ENCODE measurements at regions not wholly inside any gene's neighbourhood (a gene's known extent, or its start where the extent isn't known, plus 50 kb on each side); places are given as distances from the start of the nearest gene placed in this dataset.

- H3K23ac ChIP-seq (ENCODE audit: low read length in 2 of 2), result no peak overlapping the region
- no peak overlapping the region for H3K14ac ChIP-seq (ENCODE audit: low read length in 2 of 2)
- H3K18ac ChIP-seq (ENCODE audit: low read depth in 1 of 2, low read length in 2 of 2), result no peak overlapping the region
- no peaks in the 10 kb centered on the region for H3K9me3 ChIP-seq (ENCODE audit: control insufficient read depth, low read length)
- no peaks in the 10 kb centered on the region for H3K27me3 ChIP-seq (ENCODE audit: control insufficient read depth in 1 of 2, insufficient read depth in 1 of 2, low read length in 2 of 2)
- 57% methylated on average over 1 of the region's 2 CpGs for WGBS
- H2BK15ac ChIP-seq (ENCODE audit: low read depth, poor library complexity, severe bottlenecking), result no peak overlapping the region
- H2BK12ac ChIP-seq (ENCODE audit: low read length in 2 of 2), result no peak overlapping the region
- H3K4me2 ChIP-seq (ENCODE audit: low read length, poor library complexity, severe bottlenecking), result no peak overlapping the region
- peak overlapping the region; percentile 39 for H2BK120ac ChIP-seq (ENCODE audit: low read depth, low read length)
- H2BK5ac ChIP-seq (ENCODE audit: low read depth, low read length, poor library complexity, severe bottlenecking), result no peak overlapping the region
- H2AFZ ChIP-seq (ENCODE audit: low read depth, low read length), result no peak overlapping the region
- H3K4me1 ChIP-seq (ENCODE audit: control insufficient read depth, insufficient read depth, low read depth, low read length), result peaks cover 1% of the 10 kb centered on the region
- H4K91ac ChIP-seq (ENCODE audit: low read length), result no peak overlapping the region
- H3K9ac ChIP-seq (ENCODE audit: low read length), result peak overlapping the region; percentile 84
- DNase-seq, result no peak
- peak overlapping the region in 1 of 2 experiments; percentile 2 for H3K4ac ChIP-seq (ENCODE audit: low read depth in 1 of 2, low read length in 2 of 2)
- H3K79me1 ChIP-seq (replicated peaks; ENCODE audit: low read length, poor library complexity, severe bottlenecking), result no peaks in the 10 kb centered on the region
- H3K27ac ChIP-seq (ENCODE audit: low read length, poor library complexity, severe bottlenecking), result peak overlapping the region; percentile 90
- H4K8ac ChIP-seq (ENCODE audit: low read length), result no peak overlapping the region
- no peak overlapping the region for H2AK5ac ChIP-seq (ENCODE audit: low read length, severe bottlenecking)
- H3K4me3 ChIP-seq (ENCODE audit: insufficient read depth in 1 of 2, low read depth in 1 of 2, low read length in 2 of 2), result peak overlapping the region in 1 of 2 experiments; percentile 68
- H3K36me3 ChIP-seq (ENCODE audit: control insufficient read depth in 1 of 2, insufficient read depth in 2 of 2, low read depth in 1 of 2, low read length in 2 of 2), result no peaks in the 10 kb centered on the region
Measured at GRCh38 chr1:173122344-173122935, 71.7 kb upstream of the TNFSF18 start.

GRCh38 chr1:173118404-173118803 lies 67.7 kb upstream of the TNFSF18 start:
- Histone ChIP-seq H3K9ac (ENCODE audit: low read length) (no peak overlapping the region), H2AFZ (ENCODE audit: low read depth, low read length) (no peak overlapping the region), H3K4ac (ENCODE audit: low read depth in 1 of 2, low read length in 2 of 2) (no peak overlapping the region), H2BK120ac (ENCODE audit: low read depth, low read length) (no peak overlapping the region), H3K14ac (ENCODE audit: low read length in 2 of 2) (no peak overlapping the region), H4K8ac (ENCODE audit: low read length) (no peak overlapping the region), H3K23ac (ENCODE audit: low read length in 2 of 2) (no peak overlapping the region), H3K36me3 (ENCODE audit: control insufficient read depth in 1 of 2, insufficient read depth in 2 of 2, low read depth in 1 of 2, low read length in 2 of 2) (no peaks in the 10 kb centered on the region), H2AK5ac (ENCODE audit: low read length, severe bottlenecking) (no peak overlapping the region), H3K18ac (ENCODE audit: low read depth in 1 of 2, low read length in 2 of 2) (peak overlapping the region in 1 of 2 experiments; percentile 50), H3K4me2 (ENCODE audit: low read length, poor library complexity, severe bottlenecking) (no peak overlapping the region), H3K4me1 (ENCODE audit: control insufficient read depth, insufficient read depth, low read depth, low read length) (peaks cover 1% of the 10 kb centered on the region), H2BK15ac (ENCODE audit: low read depth, poor library complexity, severe bottlenecking) (no peak overlapping the region), H3K27ac (ENCODE audit: low read length, poor library complexity, severe bottlenecking) (no peak overlapping the region), H3K79me1 (replicated peaks; ENCODE audit: low read length, poor library complexity, severe bottlenecking) (no peaks in the 10 kb centered on the region), H2BK12ac (ENCODE audit: low read length in 2 of 2) (peak overlapping the region; percentile 11 to 54), H3K4me3 (ENCODE audit: insufficient read depth in 1 of 2, low read depth in 1 of 2, low read length in 2 of 2) (no peak overlapping the region), H4K91ac (ENCODE audit: low read length) (no peak overlapping the region), H3K9me3 (ENCODE audit: control insufficient read depth, low read length) (no peaks in the 10 kb centered on the region), H2BK5ac (ENCODE audit: low read depth, low read length, poor library complexity, severe bottlenecking) (no peak overlapping the region), H3K27me3 (ENCODE audit: control insufficient read depth in 1 of 2, insufficient read depth in 1 of 2, low read length in 2 of 2) (no peaks in the 10 kb centered on the region)
- DNase-seq, result no peak
- WGBS, result 84% methylated on average over 2 of the region's 2 CpGs

- Histone ChIP-seq H3K9me3 (ENCODE audit: control insufficient read depth, low read length) (no peaks in the 10 kb centered on the region), H3K23ac (ENCODE audit: low read length in 2 of 2) (no peak overlapping the region)
Measured at GRCh38 chr1:173117761-173118160, 67.0 kb upstream of the TNFSF18 start.

GRCh38 chr1:173117108-173117633 lies 66.4 kb upstream of the TNFSF18 start:
- WGBS, result 100% methylated on average over 1 of the region's 1 CpG
- no peak overlapping the region for H2BK5ac ChIP-seq (ENCODE audit: low read depth, low read length, poor library complexity, severe bottlenecking)
- no peak overlapping the region for H3K14ac ChIP-seq (ENCODE audit: low read length in 2 of 2)
- no peaks in the 10 kb centered on the region for H3K27me3 ChIP-seq (ENCODE audit: control insufficient read depth in 1 of 2, insufficient read depth in 1 of 2, low read length in 2 of 2)
- H3K27ac ChIP-seq (ENCODE audit: low read length, poor library complexity, severe bottlenecking), result no peak overlapping the region
- no peaks in the 10 kb centered on the region for H3K9me3 ChIP-seq (ENCODE audit: control insufficient read depth, low read length)
- peaks cover 1% of the 10 kb centered on the region for H3K4me1 ChIP-seq (ENCODE audit: control insufficient read depth, insufficient read depth, low read depth, low read length)
- H2BK120ac ChIP-seq (ENCODE audit: low read depth, low read length), result no peak overlapping the region
- no peak overlapping the region for H3K4me2 ChIP-seq (ENCODE audit: low read length, poor library complexity, severe bottlenecking)
- H4K91ac ChIP-seq (ENCODE audit: low read length), result no peak overlapping the region
- DNase-seq, result no peak
- H3K79me1 ChIP-seq (replicated peaks; ENCODE audit: low read length, poor library complexity, severe bottlenecking), result no peaks in the 10 kb centered on the region
- H4K8ac ChIP-seq (ENCODE audit: low read length), result no peak overlapping the region
- no peak overlapping the region for H3K4ac ChIP-seq (ENCODE audit: low read depth in 1 of 2, low read length in 2 of 2)
- no peak overlapping the region for H2AFZ ChIP-seq (ENCODE audit: low read depth, low read length)
- no peak overlapping the region for H2BK12ac ChIP-seq (ENCODE audit: low read length in 2 of 2)
- no peak overlapping the region for H2BK15ac ChIP-seq (ENCODE audit: low read depth, poor library complexity, severe bottlenecking)
- H2AK5ac ChIP-seq (ENCODE audit: low read length, severe bottlenecking), result no peak overlapping the region
- no peak overlapping the region for H3K18ac ChIP-seq (ENCODE audit: low read depth in 1 of 2, low read length in 2 of 2)
- H3K4me3 ChIP-seq (ENCODE audit: insufficient read depth in 1 of 2, low read depth in 1 of 2, low read length in 2 of 2), result no peak overlapping the region
- H3K36me3 ChIP-seq (ENCODE audit: control insufficient read depth in 1 of 2, insufficient read depth in 2 of 2, low read depth in 1 of 2, low read length in 2 of 2), result no peaks in the 10 kb centered on the region
- H3K9ac ChIP-seq (ENCODE audit: low read length), result no peak overlapping the region
- H3K23ac ChIP-seq (ENCODE audit: low read length in 2 of 2), result no peak overlapping the region

More at GRCh38 chr1:173117761-173118160, 67.0 kb upstream of the TNFSF18 start:
- Histone ChIP-seq H3K18ac (ENCODE audit: low read depth in 1 of 2, low read length in 2 of 2) (no peak overlapping the region), H3K4me1 (ENCODE audit: control insufficient read depth, insufficient read depth, low read depth, low read length) (peaks cover 1% of the 10 kb centered on the region), H3K79me1 (replicated peaks; ENCODE audit: low read length, poor library complexity, severe bottlenecking) (no peaks in the 10 kb centered on the region), H4K8ac (ENCODE audit: low read length) (no peak overlapping the region), H3K4me2 (ENCODE audit: low read length, poor library complexity, severe bottlenecking) (no peak overlapping the region), H3K27me3 (ENCODE audit: control insufficient read depth in 1 of 2, insufficient read depth in 1 of 2, low read length in 2 of 2) (no peaks in the 10 kb centered on the region), H2AFZ (ENCODE audit: low read depth, low read length) (no peak overlapping the region), H3K36me3 (ENCODE audit: control insufficient read depth in 1 of 2, insufficient read depth in 2 of 2, low read depth in 1 of 2, low read length in 2 of 2) (no peaks in the 10 kb centered on the region), H3K14ac (ENCODE audit: low read length in 2 of 2) (no peak overlapping the region), H2AK5ac (ENCODE audit: low read length, severe bottlenecking) (no peak overlapping the region), H2BK12ac (ENCODE audit: low read length in 2 of 2) (peak overlapping the region in 1 of 2 experiments; percentile 71), H3K27ac (ENCODE audit: low read length, poor library complexity, severe bottlenecking) (no peak overlapping the region), H3K9ac (ENCODE audit: low read length) (no peak overlapping the region), H2BK5ac (ENCODE audit: low read depth, low read length, poor library complexity, severe bottlenecking) (no peak overlapping the region), H2BK120ac (ENCODE audit: low read depth, low read length) (no peak overlapping the region), H3K4ac (ENCODE audit: low read depth in 1 of 2, low read length in 2 of 2) (peak overlapping the region in 1 of 2 experiments; percentile 46), H3K4me3 (ENCODE audit: insufficient read depth in 1 of 2, low read depth in 1 of 2, low read length in 2 of 2) (no peak overlapping the region), H2BK15ac (ENCODE audit: low read depth, poor library complexity, severe bottlenecking) (no peak overlapping the region), H4K91ac (ENCODE audit: low read length) (no peak overlapping the region)
- no peak for DNase-seq
- 100% methylated on average over 2 of the region's 2 CpGs for WGBS
